GM18519 (cell line): ENCODE measurements at regions not wholly inside any gene's neighbourhood (a gene's known extent, or its start where the extent isn't known, plus 50 kb on each side); places are given as distances from the start of the nearest gene placed in this dataset.
"Not testable (repeated sequence)": the region's sequence is repeated elsewhere in the genome, so short reads cannot be mapped to it uniquely, and the experiment has no call there.

Source experiments
- ATAC-seq: cut with Tn5 transposase; IDR thresholded peaks from one replicate; pipeline ENCODE4 v1.9.1; 2021; ENCODE audit warnings: mild to moderate bottlenecking, moderate library complexity; ENCODE audit not compliant: unreplicated experiment, low FRiP score

DNA sequence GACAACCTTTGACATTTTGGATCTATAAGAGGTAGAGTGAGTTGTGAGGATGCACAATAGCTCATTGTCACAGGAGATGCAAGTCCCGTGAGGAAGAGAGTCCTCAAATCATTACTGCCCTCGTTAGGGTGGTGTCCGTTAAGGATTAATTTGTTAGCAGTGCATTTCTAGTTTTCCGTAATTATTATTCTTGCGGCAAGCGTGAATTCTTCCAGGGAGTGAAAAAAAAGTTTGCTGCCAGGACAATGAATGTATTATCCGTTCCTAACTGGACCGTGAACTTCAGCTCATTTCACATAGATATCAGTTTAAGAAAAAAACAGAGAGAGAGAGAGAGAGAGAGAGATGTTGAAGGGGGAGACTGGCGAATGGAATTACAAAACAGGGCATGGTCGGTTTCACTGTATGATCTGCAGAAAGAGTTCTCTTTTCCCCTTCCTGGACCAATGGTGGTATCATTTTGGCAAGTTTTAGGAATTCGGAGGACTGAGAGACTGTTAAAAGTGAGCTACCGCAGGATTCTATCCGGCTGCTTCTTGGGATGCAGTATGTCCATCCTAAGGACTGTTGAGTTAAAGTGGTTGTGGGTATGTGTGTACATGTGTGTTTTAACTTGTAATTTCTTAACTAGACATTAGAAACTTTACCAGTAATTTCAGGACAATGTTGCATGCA is 216.0 kb upstream of the NFIA start:
- no peak for ATAC-seq

DNA sequence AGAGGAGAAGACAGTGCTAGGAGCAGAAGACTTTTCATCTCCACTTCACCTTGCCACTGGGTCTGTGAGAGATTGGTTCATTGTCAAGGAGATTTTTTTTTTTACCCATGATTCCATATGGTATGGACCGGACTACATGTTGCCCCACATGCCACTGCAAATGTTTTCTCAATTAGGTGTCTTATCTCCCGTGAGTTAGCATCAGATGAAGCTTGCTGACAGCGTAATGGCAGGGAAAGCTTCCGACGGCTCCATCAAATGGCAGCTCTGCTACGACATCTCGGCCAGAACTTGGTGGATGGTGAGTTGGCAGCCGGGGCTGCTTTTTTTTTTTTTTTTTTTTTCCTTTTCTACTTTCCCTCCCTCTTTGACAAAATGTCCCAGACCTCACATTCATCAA is 217.2 kb upstream of the NFIA start:
- no peak for ATAC-seq

DNA sequence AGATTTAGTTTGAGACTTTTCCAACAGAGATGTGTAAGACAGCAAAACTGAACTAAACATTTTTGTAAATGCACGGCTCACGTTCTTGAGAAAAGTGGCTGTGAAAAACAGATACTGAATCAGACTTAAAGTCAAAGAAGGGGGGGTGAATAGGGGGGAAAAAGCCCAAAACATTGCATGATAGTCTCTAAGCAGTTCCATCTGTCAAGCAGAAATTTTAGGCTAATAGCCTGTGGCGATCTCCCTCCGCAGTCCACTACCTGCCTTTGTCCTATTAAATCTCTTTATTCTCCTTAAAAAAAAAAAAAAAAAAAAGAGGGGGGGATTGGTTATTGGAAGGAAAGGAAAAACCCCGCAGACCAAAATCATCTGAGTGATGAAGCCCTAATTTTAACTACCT is 217.6 kb upstream of the NFIA start:
- ATAC-seq, result no peak

DNA sequence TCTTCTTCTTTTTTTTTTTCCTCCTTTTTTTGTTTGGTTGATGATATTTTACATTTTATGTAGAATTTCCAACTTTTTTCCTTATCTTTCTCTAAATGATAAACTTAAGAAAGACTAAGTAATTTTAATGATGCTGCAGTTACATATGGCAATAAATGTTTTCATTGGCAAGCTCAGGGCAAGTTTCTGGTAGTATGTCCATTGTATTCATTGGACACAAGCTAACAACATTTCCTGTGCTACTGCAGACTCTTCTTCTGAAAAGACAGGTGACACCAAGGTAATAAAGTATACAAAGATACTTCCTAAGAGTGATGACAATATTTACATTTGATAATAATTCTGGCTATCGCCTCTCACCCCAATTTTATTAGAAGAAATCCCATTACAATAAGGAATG is 219.2 kb upstream of the NFIA start:
- no peak for ATAC-seq

DNA sequence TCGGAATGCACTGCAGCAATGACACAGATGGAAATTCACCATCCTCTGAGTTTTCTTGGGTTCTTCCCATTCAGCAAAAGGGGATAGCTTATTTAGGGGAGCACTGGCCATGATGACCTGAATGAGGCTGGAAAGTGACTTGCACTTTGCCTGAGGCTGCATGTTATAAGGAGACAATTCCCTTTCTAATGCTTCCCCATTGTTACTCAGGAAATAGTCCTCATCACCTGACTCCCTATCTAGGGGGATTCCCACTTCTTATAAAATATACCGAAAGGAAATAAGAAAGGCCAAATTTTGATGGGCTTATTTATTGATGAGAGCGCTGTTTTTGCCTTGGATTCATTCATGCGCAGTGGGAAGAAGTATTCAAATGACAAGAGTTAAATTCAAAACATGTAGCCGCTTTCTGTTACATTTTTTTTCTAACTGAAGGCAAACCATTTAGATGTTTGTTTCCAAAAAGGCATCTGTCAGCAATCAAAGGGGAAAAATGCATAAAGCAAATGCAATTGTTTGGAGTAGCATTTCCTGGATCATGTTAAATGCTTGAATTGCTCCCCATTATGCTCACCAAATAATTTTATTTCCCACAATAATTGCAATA is 220.3 kb upstream of the NFIA start:
- ATAC-seq, result no peak

DNA sequence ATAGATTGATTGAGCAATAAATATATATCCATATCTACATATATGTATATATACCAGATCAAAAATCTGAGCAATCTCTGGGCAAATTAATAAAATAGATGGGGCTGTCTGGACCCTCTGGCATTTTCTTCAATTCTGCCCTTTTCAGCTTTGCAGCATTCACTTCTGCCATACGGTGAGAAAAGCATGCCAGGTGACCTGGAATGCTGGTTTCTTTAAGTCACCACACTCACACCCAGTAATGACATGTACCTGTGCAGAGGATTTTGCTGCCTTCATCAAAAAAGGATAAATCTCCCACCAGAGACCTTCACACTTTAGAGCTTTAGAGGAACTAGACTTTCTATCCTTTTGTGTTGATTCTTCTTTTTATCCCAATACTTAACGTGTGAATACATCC is 223.2 kb upstream of the NFIA start:
- no peak for ATAC-seq

DNA sequence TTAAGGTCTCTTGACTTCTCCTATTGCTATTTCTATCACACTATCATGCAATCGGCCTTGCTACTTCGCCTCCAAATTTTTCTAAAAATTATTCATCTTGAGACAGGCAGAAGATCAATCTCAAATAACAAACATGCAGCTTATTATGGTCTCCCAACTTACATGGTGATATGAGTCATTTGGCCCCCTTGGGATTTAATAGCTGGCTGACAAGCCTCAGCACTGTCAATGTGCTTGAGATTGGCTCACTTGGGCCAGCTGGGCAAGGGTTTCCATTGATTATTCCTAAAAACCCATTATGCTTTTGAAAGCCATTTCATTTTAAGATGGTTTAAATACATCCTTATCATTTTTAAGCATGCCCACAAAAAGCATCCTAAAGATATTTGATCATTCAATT is 224.5 kb upstream of the NFIA start:
- no peak for ATAC-seq

DNA sequence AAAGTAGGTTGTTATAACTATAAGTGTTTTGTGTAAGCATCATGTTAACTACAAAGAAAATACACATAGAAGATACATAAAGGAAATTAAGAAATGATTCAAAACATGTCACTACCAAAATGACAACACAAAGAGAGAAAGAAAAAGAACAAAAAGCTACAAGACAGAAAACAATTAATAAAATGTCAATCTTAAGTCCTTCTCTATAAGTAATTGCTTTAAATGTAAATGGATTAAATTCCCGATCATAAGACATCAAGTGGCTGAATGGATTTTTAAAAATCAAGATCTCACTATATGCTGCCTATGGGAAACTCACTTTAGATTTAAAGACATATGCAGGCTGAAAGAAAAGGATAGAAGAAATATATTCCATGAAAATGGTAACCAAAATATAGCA is 232.3 kb upstream of the NFIA start:
- no peak for ATAC-seq

DNA sequence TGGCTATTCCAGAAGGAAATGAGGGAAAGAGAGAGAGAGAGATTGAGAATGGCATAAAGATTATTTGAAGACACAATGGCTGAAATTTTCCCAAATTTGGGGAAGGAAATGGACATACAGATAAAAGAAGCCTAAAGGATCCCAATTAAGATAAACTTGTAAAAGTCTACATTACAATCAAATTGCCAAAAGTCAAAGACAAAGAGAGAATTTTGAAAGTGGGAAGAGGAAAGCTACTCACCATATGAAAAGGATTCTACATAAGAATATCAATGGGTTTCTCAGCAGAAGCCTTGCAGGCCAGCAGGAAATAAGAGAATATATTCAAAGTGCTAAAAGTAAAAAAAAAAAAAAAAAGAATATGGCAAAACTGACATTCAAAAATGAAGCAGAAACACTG is 233.0 kb upstream of the NFIA start:
- ATAC-seq, result no peak

DNA sequence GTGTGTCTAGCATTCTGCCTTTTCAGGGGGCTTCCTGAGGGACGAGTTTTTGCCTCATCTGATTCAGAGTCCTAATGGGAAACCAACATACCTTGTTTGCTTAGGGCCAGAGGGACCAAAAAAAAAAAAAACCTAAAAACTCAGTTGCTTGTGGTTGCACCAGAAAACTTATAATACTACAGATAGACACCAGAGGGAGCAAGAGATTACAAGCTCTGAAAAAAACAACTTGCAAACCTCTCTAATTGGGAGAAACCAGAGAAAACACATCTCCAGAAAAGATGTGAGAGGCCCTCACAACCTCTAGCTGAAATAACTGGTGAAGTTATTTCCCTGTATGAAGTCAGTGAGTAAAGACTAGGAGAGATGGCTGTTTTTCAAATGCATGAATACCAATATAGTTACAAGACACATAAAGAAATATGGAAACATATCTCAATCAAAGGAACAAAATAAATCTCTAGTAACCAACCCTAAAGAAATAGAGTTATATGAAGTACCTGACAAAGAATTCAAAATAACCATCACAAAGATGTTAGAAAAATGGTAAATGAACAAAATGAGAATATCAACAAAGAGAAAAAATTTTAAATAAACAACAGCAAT is 233.7 kb upstream of the NFIA start:
- no peak for ATAC-seq

DNA sequence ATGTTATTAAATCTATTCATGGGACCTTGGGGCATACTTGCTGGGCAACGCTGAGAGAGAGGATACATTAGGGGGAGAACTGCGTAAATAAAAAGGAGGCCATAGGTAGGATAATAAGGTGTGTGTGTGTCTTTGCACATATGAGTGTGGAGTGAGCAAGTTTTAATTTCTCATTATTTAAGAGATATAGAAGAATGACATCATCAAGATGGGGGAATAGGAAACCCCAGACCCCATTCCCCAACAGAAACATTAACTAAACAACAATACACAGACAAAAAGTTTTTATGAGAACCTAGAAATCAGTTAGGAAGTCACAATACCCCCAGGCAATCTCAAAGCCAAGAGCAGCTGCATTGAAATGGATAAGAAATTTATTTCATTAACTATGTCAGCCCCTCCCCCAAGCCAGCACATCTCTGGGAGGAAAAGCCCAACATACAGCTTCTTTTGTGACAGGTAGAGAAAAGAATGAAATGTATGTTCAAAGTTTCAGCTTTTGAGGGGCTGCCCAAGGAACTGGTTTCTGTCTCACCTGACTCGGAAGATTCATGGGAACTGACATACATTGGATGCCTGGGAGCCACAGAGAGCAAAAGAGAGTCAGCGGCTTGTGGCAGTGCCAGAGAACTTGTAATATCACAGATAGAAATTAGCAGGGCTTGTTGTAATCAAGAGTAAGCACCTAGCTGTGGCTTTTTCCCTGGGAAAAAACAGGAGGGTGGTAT is 234.3 kb upstream of the NFIA start:
- no peak for ATAC-seq

DNA sequence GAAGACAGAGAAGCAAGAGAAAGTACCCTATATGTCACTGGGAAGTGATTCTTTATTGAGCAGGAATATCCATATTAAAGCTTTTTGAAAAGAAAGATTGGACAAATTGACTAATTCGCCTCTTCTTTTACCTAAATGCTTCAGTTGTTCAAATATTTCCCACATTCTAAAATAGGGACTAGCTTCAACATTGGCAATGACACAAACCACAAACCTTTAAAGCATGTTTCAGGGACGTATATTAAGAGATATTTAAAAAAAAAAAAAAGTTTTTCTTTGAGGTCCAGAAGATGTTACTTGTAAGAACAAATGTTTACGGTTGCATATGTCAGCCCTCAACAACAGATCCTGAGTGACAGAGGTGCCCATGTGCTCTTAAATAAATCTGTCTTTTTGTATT is 235.0 kb upstream of the NFIA start:
- ATAC-seq, result no peak

DNA sequence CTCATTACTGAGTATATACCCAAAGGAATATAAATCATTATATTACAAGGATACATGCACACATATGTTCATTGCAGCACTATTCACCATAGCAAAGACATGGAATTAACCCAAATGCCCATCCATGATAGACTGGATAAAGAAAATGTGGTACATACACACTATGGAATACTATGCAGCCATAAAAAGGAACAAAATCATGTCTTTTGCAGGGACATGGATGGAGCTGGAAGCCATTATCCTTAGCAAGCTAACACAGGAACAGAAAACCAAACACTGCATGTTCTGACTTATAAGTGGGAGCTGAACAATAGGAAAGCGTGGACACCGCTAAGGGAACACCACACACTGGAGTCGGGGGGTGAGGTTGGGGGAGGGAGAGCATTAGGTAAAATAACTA is 236.7 kb upstream of the NFIA start:
- ATAC-seq, result not testable (repeated sequence)

DNA sequence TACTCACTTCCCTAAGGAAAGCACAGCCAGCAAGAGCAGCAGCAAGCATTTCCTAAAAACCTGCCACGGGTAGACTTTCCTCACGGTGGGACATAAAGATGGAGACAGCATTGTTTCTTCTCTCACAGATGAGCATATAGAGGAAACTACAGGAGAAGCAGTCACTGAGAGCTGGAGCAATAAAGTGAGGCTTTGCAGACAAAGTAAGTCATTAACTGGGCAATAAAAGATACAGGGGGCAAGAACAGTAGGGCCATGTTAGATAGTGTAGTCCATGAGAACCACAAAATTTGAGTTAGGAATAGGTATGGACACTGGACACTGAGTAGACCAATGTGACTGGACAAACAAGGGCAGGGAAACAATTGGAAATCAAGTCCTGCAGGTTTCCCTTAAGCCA is 240.1 kb upstream of the NFIA start:
- ATAC-seq, result no peak

DNA sequence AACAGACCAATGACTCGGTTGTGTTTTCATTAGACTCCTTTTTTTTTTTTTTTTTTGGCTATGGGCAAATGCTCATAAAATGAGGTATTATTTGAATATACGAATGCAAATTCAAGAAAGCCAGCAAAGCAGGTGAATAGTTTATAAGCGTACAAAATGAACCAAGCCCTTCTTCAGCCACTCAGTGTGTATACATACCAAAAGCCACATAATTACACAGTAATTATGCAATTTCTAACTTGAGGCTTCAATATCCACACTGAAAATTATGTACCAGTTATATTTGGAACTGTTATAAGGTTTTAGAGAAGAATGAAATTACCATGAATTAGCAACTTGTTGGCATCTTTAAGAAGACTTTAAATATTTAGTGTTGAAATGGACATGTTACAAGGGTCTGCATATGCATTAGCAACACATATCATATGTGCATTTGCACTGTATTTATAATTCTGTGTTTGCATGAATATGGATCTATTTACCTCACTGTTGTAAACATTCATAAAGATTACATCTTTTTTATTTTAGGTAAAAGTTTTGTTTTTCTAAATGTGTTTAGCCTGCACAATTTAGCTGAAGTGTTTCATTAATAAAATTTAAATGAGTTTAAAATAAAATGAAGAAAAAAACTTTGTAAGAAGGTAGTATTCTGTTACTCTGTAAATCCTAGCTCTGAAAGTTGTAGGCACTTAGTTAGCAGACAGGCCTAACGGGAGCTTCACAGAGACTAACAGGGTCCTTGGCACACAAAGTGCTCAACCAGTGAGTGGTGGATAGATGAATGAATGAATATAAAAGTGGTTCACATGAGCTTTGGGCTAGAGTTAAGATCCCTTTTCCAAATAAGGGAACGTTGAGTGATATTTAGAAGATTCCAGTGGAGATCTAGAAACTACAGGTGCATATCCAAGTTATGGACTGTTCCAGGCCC is 241.0 kb upstream of the NFIA start:
- ATAC-seq, result no peak

DNA sequence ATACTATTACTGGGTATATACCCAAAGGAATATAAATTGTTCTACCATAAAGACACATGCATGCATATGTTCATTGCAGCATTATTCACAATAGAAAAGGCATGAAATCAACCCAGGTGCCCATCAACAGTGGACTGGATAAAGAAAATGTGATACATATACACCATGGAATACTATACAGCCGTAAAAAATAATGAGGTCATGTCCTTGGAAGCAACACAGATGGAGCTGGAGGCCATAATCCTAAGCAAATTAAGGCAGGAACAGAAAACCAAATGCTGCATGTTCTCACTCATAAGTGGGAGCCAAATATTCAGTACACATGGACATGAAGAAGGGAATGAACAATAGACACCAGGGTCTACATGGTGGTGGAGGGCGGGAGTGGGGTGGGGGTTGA is 241.9 kb upstream of the NFIA start:
- ATAC-seq, result not testable (repeated sequence)

DNA sequence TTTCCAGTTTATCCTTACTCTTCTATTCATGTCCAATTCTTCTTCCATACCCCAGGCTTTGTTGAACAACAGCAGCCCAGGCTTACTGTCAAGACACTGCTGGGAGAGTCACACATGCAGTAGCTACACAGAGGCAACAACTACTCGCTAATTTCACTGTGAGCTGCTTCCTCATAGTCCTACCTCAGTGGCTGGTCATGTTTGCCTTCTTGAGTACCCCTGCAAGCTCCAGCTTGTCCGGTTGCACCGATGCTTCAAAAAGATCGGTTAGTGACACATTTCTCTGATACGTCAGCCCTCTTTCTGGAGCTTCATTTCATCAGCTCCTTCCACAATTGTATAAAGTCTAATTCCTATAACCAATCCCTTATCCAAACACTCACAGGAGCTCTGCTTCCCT is 246.7 kb upstream of the NFIA start:
- ATAC-seq, result no peak

DNA sequence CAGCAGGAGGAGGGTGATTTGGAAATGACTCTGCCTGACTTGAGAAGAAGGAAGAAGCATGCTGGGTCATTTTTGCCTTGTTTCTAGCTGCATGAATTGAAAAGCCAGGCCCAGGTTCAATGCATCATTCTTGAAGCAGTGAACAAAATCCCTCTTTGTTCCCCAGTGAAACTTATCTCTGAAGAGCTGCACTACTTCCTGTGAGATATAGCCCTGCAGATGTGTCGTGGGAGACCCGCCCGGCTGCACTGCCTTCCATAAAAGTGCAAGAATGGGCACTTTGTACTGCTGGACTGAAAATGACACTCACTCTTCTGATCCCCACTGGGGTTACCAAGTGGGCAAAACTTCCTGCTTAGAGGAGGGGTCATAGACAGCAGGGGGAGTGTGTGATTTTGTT is 249.2 kb upstream of the NFIA start:
- no peak for ATAC-seq

DNA sequence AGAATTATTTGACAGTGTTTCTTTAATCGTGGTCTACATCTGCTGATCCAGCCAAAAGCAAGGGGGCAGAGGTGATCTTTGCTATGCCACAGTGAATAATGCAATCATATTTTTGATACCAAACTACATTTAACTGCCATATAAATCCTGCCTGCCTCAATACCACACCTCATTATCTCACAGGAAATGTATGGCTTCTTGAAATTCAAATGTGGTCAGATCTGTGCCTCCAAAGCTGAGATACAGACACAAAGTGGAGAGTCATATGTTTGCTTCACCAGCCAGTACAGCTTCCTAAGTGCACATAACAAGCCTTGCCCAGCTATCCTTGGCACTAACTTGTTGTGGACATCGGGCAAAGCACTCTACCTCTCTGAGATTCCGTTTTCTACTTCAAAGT is 250.0 kb upstream of the NFIA start:
- no peak for ATAC-seq

DNA sequence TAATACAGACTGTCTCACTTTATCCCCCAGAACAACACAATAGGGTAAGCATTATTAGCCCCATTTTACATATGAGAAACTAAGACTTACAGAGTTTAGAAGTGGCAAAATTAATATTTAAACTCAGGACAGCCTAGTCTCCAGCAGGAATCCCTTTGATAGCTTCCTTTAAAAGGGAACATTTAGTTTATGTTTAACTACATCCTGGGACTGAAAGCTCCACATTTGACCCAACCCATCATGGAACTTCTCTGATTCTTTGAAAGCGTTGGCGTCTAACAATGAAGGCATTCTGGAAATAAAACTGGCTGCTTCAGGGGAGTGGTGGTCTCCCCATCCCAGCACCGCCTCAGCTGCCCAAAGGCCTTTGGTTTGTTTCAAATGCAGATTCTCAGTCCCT is 250.6 kb upstream of the NFIA start:
- ATAC-seq, result no peak

DNA sequence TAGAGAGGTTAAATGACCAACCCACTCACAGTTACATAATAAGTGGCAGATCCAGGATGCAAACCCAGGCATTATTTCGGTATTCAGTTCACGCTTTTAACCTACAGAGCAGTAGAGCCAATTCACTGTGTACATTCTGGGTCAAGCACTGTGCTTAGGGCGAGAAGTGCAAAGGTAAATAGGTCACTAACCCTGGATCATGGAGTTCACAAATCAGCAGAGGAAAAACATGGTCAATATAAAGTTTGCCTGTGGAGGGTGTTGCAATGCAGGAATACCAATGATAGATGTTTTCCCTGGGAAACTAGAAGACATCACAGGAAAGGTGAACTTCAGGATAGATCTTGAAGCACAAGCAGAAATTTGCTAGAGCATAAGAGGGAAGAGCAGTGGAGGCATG is 253.4 kb upstream of the NFIA start:
- no peak for ATAC-seq
